ENCODE measurements at regions not wholly inside any gene's neighbourhood (a gene's known extent, or its start where the extent isn't known, plus 50 kb on each side); places are given as distances from the start of the nearest gene placed in this dataset.
"Not testable (repeated sequence)": the region's sequence is repeated elsewhere in the genome, so short reads cannot be mapped to it uniquely, and the experiment has no call there.

- DNase-seq, result no peak
Measured at GRCh38 chr16:80006241-80007215, 406.0 kb upstream of the MAF start.

GRCh38 chr16:80004113-80004512, 403.6 kb upstream of the MAF start:
- no peak for DNase-seq

DNA sequence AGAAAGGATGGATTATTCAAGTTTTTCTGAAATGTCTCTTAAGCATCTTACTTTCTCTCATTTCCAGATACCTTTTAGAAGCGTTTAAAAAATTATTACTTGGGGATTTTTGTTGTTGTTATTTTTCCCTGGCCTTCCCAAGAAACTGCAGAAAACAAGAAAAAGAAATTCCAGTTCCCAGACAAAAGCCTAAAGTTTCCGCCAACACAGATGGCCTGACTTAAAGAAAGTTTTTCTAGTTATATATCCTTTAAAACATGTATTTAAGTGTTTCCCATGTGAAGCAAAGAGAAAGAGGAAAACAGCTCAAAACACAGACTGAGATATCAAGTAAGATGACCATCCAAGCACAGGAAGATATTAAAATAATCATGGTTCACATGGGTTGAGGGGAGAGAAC, 401.7 kb upstream of the MAF start:
- DNase-seq, result no peak

GRCh38 chr16:79998143-79998542, 397.6 kb upstream of the MAF start:
- DNase-seq, result no peak

DNA sequence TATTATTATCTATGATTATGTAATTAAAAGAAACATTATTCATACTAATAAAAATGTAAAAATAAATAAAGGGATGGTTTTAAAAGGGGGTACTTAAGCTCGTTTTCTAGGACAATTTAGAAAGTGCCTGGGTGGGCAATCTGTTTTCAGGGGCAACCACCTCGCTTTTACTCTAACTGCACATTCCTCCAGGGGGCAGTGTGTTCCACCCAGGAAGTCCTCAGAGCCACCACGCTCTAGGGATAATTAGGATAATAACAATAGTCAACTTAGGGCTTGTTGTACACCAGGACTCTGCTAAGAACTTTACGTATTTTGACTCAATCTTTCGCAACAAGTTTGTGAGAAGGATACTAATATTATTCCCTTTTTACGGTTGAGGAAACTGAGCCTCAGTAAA, 396.7 kb upstream of the MAF start:
- DNase-seq, result no peak

GRCh38 chr16:79996321-79996720, 395.8 kb upstream of the MAF start:
- DNase-seq, result no peak

DNA sequence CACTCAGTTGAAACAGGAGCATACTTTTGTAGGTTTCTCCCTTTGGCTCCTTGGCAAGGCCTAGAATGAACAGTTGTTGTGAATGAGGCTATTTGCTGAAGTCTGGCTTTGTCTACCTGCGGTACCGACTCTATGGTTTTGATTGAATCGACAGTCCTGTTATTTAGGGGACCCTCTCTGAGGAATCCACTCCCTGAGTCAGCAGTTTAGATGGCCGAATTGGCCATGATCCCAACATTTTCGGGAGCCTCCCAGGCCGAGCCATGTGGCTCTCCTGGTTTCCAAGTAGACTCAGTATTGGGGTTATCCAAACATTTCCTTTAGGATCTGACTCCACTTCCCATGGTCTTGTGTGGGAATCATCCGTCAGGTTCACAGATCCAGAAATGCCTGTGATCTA, 394.8 kb upstream of the MAF start:
- no peak for DNase-seq

DNA sequence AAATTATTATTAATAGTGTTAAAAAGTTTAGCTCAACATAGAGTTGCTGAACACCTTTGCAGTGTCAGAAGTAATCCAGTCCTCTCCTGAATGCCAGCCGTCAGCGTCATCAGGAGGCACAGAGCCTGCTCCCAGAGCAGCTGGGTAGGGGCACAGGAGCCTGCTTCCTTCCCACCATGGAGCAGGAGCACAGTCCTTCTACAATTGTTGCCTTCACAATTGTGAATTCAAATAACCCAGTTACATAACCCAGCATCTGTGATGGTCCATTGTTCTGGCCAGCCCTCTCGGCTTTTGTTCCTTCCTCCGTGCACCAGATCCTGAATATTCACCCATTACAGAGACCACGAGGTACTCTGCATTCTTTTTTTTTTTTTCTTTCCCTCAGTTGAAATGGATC, 393.9 kb upstream of the MAF start:
- peak in 12 of 14 donors; percentile 2 to 68 (median 42) for DNase-seq

DNA sequence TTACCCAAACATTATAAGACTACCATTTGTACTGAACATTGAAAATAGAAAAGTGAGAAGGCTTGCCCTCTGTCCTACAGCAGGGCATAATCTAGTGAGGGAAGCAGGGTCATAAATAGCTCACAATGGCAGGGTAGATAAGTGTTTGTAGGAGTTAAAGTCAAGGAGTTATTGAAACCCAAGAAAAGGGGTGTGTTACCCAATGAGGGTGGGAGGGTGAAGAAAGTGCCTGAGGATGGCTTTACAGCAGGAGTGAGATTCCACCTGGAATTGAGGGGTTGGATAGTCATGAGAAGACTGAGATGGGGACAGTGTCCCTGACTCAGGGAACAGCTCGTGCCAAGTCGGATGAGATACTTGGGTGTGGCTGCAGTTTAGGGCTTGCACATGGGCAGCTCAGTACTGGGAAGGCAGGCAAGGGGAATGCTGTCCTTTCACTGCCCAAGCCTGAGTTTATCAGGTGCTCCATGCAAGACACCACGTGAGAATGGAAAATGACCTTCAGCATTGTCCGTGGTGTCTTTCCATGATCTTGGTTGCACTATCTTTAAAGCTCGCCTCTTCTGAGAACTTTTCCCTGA, 393.2 kb upstream of the MAF start:
- DNase-seq, result peak in 1 of 14 donors; percentile 12

GRCh38 chr16:79991969-79992368, 391.4 kb upstream of the MAF start:
- no peak for DNase-seq

- DNase-seq, result no peak
Measured at GRCh38 chr16:79988721-79989220, 388.2 kb upstream of the MAF start.

DNA sequence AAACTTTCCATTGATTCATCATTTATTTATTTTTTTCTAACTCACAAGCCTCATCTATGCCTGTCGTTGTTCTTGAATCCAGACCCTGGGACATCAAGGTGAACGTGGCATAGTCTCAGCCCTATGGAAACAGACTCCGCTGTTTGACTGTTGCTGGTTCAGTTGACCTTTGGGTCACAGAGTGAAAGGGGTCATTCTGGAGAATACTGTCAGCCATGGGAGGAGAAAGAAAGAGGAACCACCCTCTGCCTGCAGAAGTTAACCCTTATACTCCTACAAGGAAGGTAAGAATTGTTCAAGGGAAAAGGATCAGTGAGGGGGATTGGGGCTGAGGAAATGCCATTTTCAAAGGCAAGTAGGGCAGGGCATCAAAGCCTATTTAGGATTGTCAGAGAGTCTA, 387.6 kb upstream of the MAF start:
- DNase-seq, result no peak

DNA sequence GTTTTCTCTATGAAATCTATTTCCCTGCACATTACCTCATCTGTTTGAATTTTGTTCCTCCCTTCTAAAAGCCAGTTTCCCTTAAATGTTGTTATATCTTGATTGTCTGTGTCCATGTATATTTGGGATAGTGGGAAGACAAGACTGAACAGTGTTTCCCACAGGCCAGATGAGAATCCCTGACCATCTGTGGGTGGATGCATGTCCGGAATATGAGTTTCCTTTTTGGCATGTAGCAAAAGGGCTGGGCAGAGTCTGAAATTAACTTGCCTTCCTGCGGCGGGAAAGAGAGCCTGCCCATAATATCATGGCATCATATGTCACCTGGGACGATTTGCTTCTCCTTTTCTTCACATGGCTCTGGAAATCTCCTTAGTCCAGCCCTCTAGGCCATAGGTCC, 385.8 kb upstream of the MAF start:
- no peak for DNase-seq

DNA sequence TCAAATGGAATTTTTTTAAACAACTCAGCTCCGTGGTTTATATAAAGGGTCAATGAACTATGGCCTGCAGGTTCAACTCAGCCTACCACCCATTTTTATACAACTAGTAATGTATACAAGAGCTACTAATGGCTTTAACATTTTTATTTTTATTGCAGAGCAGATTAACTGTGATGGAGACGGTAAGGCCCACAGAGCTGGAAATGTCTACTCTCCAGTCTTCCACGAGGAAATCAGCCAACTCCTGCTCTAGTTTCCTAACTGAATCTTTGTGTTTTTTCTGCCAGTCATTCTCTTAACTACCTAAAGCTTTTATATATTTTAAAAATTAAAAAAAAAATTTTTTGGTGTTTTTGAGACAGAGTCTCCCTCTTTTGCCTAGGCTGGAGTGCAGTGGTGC, 385.1 kb upstream of the MAF start:
- DNase-seq, result no peak

DNA sequence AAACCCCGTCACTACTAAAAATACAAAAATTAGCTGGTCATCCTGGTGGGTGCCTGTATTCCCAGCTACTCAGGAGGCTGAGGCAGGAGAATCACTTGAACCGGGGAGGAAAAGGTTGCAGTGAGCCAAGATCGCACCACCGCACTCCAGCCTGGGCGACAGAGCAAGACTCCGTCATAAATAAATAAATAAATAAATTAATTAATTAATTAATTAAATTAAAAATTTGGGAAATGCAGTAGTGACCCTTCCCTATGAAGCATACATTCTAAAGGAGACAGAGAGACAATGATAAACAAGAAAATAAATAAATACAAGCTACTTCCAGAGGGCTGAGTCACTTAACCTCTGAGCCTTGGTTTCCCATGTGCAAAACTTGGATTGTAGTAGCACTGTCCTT, 383.6 kb upstream of the MAF start:
- DNase-seq, result not testable (repeated sequence)

DNA sequence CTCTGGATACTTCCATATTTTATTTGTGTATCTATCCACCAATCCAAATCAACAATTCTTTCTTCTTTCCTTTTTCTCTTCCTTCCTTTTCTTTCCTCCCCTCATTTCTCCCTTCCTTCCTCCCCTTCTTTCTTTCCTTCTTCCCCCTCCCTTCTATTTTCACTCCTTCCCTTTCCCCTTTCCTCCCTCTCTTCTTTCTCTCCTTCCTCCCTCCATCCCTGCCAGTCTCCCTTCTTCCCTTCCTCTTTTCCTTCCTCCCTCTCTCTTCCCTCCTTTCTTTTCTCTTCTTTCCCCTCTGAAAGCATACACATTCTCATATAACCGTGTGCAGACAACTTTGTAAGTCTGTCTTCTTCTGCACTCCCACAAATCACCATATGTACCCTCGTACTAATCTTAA, 382.3 kb upstream of the MAF start:
- DNase-seq, result no peak

GRCh38 chr16:79982361-79982760, 381.8 kb upstream of the MAF start:
- DNase-seq, result peak in 2 of 14 donors; percentile 29 to 77

DNA sequence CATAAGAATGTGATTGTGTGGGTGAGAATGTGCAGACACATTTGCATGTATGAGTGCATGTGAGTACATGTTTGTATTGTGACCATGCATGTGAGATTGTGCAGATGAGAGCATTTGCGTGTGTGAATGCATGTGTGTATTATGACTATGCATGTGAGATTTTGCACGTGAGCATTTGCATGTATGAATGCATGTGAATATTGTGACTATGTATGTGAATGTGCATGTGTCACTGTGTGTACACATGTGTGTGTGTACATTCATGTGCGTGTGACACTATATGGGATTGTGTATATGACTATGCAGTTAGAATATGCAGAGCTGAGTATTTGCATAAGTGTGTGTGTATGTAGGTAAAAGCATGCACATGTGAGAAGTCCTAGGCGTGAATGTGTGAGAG, 381.3 kb upstream of the MAF start:
- DNase-seq, result no peak

DNA sequence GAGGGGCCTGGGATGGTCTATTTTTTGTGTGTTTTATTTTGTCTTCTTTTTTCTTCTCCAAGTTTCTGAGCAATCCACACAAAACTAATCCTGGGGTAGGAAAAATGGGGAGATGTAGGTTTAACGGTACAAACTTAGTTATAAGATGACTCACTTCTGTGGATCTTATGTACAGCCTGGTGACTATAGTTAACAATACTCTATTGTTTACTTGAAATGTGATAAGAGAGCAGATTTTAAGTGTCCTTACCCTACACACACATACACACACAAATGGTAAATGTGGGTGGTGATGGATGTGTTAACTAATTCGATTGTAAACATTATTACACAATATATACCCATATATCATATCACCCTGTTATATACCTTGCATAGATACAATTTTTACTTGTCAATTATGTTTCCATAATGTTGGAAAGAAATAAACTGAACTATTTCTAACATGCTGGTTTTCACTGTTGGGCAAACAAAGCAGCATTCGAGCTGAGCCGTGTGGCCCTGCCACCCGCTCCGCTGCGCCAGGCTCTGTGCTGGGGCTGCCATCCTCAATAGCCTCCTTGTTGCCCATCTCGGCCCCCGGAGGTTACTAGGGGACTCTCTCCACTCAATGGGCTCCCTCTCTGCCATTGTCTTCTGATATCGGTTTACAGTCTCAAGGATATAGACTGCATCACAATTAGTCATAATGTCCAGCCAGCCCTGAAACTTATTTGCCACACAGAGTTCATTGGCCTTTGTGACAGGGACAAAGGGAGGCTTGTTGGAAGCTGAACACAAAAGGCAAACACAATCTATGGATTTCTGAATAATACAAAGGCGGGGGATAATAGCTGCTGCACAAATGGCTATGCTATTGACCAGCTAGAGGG, 380.3 kb upstream of the MAF start:
- peak in 12 of 14 donors; percentile 14 to 72 (median 50) for DNase-seq

DNA sequence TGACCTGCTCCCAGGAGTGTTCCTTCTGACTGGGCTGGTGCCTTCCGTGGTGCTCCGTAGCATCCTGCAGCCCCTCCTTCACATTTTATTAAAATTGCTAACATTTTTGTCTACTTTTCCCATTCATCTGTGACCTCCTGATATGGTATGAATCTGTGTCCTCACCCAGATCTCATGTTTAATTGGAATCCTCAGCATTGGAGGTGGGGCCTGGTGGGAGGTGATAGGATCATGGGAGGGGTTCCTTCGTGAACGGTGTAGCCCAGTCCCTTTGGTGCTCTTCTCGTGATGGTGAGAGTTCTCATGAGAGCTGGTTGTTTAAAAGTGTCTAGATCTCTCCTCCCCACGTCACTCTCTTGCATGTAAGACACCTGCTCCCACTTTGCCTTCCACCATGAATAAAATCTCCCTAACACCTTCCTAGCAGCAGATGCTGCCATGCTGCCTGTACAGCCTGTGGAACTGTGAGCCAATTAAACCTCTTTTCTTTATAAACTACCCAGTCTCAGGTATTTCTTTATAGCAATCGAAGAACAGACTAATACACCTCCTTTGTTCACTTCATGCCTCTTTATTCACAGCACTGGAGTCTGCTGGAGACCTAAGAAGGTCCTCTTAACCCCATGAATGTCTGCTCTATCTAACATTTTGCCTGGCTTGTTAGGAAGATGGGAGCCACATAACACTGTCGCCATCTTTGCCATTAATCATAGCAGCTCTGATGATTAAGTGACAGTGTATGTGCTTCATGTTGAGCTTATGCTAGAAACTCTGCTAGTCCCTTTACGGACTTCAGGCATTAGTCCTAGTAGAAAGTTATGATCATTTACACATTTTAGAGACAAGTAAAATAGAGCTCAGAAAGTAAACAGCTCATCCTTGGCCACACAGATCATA, 377.7 kb upstream of the MAF start:
- DNase-seq, result no peak

DNA sequence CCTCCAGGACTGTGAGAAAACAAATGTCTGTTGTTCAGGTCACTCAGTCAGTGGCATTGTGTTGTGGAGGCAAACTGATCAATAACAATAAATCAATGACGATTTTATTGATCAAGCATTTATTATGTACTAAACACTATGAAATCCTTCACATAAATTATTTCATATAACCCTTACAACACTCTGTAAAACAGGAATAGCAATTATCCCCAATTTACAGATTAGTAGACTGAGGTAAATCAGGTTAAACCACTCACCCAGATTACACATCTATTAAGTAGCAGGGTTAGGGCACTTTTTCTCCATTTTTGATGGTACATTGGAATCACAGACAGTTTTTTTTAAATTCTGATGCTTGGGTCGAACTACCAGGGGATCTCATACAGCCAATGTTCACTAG, 372.8 kb upstream of the MAF start:
- DNase-seq, result no peak
